LHCN-M2 (cell line): ENCODE measurements at regions not wholly inside any gene's neighbourhood (a gene's known extent, or its start where the extent isn't known, plus 50 kb on each side); places are given as distances from the start of the nearest gene placed in this dataset.

Experiments used
- DNase-seq: peaks from one replicate; pipeline ENCODE4 v3.0.0-alpha.2; 2012; ENCODE audit warnings: low read depth

DNA sequence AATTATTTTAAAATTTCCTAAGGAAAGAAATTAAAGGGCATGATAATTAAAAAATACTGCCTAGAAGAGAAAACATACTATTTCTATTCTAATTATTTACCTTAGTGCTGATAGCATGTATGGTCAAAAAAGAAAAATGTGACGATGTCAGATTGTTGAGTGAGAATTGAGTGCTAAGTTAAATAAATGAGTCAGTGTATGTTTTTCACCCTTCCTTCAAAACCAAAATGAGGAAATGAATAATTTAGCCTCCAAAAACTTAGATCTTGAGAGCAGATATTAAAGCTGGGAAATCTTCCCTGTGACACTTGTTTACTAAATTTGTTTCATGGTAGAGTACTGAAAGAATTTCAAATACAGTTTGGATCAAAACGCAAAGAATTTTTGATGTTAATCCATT, 58.6 kb upstream of the NYAP2 start:
- no peak for DNase-seq

DNA sequence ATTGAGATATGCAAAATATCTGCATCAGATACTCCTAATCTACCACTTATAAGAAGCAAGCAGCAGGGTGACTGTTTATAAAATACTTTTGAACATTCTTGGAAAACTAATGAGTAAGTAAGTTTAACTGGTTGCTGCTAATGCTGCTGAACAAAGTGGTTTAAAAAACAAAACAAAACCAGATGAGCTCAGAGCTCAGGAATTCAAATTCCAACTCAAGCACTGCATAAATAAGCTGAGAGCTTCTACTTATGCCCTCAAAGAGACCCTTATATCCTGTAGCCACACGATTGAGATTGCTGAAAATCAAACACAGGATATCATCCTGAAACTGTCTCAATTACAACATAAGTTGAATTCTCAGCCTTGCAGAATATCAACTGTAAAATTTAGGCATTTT, 62.3 kb upstream of the NYAP2 start:
- peak; percentile 61 for DNase-seq

DNA sequence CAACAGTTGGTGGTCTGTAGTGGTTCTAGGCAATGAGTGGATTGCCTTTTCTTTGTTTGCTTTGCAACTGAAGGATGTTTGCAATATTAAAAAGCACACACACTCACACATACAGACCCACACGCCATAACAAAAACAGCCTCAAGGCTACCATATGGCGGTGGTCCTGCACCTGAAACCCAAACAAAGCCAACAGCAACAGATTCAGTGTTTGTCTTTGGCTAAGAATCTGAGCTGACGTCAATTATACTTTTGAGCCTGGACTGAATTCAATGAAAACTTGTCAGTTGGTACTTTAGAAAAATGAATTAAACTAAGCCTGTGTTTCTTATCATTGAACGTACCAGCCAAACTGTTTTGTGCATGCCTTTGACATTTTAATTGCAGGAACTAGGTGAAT, 65.0 kb upstream of the NYAP2 start:
- DNase-seq: no peak

DNA sequence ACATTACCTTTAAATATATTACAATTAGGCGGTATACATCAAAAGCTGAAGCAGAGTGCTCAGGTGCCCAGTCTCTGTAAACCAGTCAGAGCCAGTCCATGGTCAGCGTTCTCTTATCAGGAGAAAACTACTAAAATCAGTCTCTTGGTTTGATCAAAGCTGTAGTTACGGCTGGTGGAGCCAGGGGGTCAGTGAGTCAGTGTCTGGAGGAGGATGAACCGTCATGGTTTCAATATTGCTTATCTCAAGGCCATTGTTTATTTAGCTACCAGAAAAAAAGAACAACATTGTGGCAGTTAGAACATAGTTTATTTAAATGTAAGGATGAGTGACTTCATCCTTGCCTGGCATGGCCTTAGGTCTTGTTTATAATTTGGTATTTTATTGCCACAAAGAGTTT, 71.3 kb upstream of the NYAP2 start:
- peak; percentile 7 for DNase-seq

DNA sequence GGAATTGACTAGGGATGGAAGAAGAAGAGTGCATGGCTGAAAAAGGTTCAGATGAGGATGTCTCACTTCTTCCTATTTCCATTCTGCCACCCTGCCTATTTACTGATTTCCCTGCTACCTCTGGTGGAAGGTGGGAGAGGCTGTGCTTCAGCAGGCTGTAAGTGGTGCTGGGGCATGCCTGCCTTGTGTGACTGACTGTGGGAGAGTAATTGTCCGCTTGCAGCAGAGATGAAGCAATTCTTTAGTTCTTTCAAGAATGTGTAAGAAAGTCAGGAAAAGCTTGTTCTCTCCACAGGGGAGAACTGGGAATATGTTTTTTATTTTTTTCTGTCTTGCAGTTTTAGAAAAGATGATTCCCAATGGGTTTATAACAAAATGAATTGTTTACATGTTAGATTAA, 72.5 kb upstream of the NYAP2 start:
- DNase-seq: no peak

DNA sequence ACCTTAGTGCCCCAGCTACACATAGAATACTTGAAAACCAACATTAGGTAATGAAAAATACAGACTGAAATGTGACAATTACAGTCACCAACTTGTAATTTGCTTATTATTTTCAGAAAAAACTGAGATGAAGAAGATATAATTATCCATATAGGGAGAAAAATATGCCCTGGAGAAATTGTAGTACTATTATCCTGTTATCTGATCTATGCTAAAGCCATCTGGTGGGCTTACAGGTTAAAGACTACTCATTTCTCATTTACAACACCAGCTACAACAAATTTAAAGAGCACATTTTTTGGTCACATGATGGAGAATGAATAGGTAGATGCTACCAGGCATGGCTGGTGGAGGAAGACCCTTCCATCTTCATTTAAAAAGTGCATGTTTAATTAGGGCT, 79.6 kb upstream of the NYAP2 start:
- no peak for DNase-seq

DNA sequence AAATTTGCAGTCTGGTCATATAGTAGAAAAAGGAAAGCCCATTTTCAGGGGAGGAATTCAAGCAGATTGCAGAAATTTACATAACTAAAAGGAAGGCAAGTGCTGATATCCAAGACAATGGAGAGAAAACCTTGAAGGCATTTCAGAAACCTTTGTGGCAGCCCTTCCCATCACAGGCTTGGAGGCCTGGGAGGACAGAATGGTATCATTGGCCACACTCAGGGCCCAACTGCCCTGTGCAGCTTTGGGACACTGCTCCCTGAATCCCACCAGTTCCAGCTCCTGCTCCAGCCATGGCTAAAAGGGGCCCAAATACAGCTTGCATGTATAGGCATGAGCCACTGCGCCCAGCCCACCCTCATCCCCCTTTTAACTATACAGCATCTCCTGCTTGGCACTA, 81.1 kb upstream of the NYAP2 start:
- DNase-seq: no peak

DNA sequence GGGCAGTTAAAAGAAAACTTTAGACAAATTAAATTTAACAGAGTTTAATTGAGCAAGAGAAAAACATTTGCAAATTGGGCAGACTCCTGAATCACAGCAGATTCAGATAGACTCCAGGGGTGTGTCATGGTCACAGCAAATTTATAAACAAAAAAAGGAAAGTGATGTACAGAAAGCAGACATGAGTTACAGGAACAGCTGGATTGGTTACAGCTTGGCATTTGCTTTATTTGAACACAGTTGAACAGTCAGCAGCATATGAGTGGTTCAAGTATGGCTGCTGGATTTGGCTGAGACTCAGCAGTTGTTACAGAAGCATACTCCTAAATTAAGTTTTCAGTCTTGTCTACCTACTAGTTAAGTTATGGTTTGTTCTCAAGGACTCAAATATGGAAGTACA, 82.3 kb upstream of the NYAP2 start:
- peak; percentile 35 for DNase-seq

DNA sequence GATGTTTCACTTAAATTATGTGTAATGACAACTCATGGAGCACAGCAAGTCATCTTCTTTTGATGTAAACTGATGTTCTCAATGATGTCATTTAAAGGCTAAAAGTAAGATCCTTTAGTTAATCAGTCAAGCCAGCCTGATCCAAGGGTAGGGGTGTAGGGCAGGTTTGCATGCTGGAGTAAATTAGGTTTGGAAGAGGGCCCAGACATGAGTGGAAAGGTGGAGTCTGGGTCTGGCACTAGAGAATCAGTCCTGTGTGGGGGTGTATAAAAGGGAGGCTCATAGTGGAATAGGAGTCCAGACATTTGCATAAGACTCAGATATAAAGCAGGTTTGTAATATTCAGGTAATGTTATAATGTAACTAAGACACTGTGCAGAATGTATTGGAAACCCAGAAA, 88.8 kb upstream of the NYAP2 start:
- no peak for DNase-seq

DNA sequence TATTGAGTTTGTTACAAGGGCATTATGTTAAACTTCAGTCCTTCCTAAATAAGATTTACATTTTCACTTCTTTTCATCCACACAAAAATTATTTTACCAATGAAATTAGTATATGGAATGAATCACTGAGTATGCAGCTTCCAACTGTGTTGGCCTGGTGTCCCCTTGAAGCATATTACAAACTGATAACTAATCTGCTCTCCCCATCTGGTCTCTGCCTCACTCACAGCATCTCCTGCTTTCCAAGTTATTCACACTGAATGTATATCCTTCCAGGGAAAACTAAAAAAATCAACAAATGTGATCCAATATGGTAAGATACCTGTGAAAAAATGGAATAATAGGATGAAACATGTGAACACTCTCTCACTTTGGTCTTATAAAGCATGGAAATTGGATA, 90.0 kb upstream of the NYAP2 start:
- DNase-seq: no peak

DNA sequence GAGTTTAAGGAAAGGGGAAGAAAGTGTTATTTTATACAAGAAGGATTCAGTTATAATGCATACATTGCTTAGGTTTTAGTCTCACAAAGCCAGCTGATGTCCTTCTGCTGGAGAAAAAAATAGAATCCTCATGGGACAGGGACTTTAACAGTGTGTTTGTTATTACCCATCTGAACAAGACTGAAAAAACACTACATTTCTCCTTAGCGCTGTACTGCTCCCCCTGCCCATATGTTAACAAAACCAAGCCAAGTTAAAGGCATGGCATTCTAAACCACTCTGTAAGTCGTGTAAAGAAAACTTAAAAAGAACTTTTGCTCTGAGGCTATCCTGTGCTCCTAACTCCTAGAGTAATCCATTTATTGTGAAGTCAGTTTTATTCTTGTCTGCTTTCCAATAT, 102.6 kb upstream of the NYAP2 start:
- no peak for DNase-seq

DNA sequence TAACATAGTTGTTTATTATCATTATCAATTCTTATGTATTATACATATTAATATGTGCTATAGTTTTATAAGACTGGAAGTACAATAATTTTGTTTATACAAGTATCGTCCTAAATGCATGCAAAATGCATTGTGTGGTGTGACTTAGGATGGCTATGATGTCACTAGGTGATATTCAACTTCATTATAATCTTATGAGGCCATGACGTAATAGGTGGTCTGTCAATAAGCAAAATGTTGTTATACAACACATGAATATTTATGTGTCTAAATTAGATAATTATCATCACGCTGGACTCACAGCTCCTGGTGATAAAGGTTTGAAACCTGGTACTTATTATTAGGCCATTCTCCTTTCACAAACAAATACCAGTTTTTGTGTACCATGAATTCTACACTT, 104.4 kb upstream of the NYAP2 start:
- no peak for DNase-seq

DNA sequence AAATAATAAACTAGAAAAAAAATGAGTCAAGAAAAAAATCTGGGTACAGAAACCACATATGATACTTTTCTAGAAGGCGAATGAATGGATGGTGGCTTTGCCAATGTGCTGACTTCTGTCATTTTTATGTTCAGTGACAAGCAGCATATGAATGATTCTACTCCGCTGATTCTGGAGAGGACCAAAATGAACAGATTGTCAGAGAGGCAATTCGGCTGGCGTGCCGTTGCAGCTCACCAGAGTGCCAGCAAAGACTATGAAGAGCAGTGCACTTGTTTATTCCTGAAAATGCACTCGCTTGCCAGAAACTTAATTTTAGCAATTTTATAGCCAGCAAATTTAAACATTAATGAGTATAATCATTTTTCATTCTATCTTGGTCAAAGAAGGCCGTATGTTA, 105.9 kb upstream of the NYAP2 start:
- no peak for DNase-seq

DNA sequence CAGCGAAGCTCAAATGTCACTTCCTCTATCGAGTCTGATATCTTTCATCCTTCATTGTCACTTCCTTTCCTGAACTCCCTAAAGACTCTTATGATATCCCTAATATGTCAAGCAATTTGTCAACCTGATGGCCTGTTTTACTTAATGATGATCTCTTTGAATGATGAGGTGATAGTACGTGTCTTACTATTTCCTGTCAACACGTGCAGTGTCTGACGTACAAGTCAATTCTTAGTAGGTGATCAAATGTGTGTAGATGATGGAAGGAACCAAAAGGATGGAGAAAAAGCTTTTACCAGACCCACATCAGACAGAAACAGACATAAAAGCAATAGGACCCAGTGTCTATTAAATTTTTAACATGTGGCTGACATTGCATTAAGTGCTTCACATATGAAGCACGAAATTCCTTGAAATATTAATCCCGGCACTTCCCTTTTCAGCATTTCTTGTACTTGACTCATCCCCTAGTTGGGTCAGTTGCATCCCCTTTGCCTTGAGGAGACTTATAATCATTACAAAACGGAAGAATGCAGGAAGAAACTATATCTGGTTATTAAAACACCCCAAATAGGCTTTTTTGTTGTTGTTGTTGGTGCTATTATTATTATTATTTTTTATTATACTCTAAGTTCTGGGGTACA, 108.6 kb upstream of the NYAP2 start:
- DNase-seq: no peak

DNA sequence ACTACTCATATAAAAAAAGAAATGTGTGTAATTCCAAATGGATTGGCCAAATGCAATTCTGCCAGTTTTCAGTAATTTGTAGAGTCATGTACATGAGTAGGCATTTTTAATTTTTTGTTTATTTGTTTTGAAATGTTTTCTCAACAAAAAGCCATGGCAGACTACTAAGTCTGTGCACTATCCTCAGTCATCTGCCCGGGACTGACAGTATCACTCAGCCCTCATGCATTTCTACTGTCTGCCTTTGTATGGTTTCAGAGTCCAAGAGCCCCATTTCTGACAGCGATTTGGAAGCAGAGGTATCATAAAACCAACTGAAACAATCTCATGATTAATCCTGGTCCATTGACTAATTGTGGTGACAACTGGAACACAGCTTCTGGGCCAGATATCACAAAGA, 109.9 kb upstream of the NYAP2 start:
- DNase-seq: no peak

DNA sequence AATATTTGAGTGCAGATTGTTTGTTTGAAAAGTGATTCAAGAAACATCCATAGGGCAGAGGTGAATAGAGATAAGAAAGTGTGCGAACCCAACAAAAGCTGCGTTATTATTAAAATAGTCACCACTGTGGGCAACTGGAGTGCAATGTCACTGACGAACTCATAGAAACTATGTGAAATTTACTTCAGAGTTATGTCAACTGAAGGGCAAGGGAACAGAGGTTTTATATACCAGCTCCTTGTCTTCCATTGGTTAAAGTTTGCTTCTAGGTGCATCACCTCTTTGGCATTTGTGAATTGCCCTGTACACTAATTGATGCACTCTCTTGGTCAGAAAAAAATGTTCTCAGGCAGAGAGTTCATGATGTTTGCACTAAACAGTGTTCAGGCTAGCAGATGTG, 110.5 kb upstream of the NYAP2 start:
- no peak for DNase-seq

DNA sequence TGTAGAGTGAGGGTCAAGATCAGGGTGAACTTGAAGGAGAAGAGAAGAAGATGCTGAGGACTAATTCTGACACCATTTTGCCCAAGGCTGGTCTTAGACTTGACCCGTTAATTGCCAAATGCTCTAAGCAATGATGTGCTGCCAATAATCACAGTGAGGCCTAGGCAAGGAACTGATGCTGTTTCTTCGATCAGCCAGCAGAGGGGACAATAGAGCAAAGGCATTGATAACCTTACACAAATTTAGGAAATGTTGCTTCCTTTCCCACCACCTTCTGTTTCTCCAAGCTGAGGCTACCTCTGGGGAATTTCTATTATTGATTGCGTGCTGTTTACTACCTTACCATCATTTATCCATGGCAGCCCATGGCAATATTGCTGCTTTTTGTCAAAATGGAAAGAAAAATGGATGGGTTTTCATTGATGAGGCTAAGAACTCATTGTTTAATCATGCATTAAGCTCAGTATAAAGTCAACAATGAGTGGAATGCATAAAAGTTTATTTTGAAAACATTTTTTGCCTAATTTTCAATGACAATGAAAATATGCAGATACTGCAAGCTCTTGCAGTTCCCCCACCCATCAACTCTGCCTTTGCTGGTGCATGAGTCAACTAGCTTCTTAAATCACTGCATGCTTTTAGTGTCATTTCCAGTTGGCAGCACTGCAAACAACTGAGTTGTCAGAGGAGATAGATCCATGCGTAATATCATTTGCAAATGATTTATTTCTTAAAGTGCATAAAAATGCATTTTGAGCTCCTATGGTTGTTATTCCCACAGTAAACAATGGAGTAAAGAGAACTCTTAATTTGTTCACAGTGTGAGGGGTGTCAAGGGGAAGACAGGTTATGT, 116.4 kb upstream of the NYAP2 start:
- DNase-seq: peak; percentile 27

DNA sequence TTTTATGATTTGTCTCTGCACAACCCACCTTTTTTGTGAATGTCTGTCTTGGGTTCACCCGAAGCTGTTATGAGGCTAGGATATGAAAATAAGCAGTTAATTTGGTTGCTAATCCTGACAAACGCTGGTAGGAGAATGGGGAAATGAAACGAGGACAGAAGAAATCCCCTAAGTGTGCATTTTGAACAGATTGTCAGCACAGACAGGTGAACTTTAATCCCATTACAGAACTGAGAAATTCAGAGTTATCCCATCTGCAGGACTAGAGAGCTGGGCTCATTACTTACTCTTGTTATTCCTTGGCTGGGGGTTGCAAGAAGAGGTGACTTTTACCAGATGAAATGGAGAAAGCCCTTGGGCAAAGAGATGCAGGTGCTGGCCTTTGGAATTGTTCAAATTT, 123.3 kb upstream of the NYAP2 start:
- DNase-seq: no peak

DNA sequence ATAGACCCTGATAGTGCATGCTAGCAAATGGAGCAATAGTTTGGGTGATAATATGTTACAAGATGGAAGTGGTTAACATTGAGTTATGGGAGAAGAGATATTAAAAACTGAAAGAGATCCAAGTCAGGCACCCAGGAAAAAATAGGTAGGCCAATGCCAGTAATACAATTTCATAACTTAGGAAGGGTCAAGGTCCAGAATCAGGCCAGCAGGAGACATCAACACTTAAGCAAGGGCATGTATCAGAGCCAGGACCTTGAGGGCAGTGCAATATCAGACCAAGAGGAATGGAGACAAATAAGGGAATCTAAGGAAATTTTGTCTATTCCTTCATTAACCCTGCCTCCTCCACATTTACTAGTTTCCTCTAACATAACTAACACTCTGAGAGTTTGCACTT, 124.1 kb upstream of the NYAP2 start:
- DNase-seq: no peak

DNA sequence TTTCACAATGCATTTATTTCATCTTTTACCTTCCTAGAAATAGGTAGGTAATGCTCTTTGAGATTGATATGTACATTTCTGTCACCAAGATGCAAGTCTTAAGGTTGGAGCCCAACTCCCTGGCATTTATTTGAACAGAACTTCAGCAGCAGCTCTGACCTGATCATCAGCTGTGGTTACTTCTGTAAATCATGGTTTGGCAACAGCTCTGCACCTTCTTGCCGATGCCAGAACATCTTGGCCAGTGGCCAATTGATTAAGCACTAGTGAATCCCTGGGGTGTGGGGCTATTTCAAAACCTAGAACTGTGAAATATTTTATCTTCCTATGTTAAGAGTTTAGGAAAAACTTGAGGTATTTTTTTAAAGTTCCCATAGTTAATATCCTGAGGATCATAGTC, 124.8 kb upstream of the NYAP2 start:
- DNase-seq: peak; percentile 12

DNA sequence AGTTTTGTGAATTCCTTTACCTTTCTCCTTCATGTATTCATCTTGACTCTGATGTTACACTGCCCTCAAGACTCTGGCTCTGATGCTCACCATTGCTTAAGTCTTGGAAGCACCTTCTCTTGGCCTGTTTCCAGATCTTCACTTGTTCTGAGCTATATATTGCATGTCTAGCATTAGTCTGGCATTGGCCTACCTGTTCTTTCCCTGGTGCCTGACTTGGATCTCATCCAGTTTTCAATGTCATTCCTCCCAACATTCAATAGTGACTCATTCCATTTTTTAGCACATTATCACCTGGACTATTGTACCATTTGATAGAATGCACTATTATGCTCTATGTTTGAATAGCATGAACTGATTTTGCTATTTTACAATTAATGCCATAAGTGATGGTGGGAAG, 127.3 kb upstream of the NYAP2 start:
- no peak for DNase-seq

DNA sequence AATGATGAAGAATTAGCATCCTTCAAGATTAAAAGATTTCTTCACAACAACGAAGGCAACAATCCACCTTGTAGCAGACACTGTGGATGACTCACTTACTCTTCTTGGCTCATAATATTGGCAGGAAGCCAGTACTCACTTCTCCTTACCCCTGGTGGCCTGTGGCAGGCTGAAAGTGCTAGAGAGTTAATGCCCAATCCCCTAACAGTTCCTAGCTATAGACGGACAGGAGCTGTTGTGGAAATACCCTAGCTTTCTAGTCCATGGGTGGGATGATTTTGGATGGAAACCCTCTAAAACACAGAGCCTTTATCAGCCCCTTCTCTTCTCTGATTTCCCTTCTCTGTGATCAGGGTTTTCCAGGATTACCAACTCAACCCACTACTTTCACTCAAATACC, 128.6 kb upstream of the NYAP2 start:
- DNase-seq: peak; percentile 70

DNA sequence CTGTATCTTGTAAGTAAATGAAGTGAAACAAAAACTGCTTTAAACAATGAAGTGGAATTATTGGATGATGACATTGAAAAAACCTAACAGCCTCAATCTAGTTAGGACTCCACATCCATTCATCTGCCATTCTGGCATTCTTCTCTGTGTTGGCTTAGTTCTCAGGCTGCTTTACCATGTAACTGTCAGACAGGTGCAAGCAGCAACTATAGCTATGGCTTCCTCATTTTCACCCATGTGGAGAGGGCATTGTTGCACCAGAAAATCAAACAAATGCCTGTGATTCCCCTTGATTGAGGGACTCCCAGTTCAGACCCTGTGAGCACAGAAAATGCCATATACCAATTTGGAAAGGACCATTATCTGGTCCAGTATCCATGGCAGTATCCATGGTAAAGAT, 129.5 kb upstream of the NYAP2 start:
- no peak for DNase-seq

DNA sequence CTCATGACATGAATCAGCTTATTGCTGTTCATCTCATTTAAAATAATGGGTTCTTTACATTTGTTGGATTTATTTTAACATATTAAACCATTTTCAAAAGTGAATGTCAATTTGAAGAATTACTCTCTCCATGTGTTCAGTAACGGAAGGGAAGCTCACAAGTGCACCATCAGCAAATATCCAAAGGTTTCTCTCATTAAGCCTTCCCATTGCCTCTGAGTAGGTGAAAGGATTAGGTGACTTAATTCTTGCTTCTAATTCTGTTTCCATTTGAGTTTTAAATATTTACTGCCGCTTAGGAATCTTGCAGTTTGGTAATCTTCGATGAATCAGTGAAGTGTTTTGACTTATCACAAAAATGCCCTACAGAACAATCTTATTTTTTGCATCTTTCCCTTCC, 145.1 kb upstream of the NYAP2 start:
- DNase-seq: no peak
